ENCODE measurements at regions not wholly inside any gene's neighbourhood (a gene's known extent, or its start where the extent isn't known, plus 50 kb on each side); places are given as distances from the start of the nearest gene placed in this dataset.

GRCh38 chr5:93257616-93258015 lies 323.4 kb downstream of the NR2F1-AS1 start:
- no peak for ATAC-seq
- H3K36me3 ChIP-seq, result no peaks in the 10 kb centered on the region
- 88 to 89% (median 89%) methylated on average over 3 of the region's 3 CpGs for WGBS, 4 donors
- DNase-seq, result no peak
- TF ChIP-seq POLR2A (IDR thresholded peaks at IDR 0.05), result no peak
- TF ChIP-seq CTCF (IDR thresholded peaks at IDR 0.05), result no peak
- no peak overlapping the region for H3K4me3 ChIP-seq
- H3K27ac ChIP-seq, result no peak overlapping the region
- H3K27me3 ChIP-seq, result no peaks in the 10 kb centered on the region
- no peaks in the 10 kb centered on the region for H3K9me3 ChIP-seq
- intact Hi-C loops (cut with DNase I), result no loop called here
- no peaks in the 10 kb centered on the region for H3K4me1 ChIP-seq

GRCh38 chr5:93255796-93256195 lies 325.2 kb downstream of the NR2F1-AS1 start:
- TF ChIP-seq POLR2A (IDR thresholded peaks at IDR 0.05) (no peak), CTCF (IDR thresholded peaks at IDR 0.05) (no peak)
- Histone ChIP-seq H3K27ac (no peak overlapping the region), H3K36me3 (no peaks in the 10 kb centered on the region), H3K27me3 (no peaks in the 10 kb centered on the region), H3K4me1 (no peaks in the 10 kb centered on the region), H3K4me3 (no peak overlapping the region), H3K9me3 (no peaks in the 10 kb centered on the region)
- ATAC-seq (no peak), DNase-seq (no peak)
- intact Hi-C loops (cut with DNase I), result no loop called here

GRCh38 chr5:93252165-93252564 lies 328.9 kb downstream of the NR2F1-AS1 start:
- intact Hi-C loops (cut with DNase I), result no loop called here
- ATAC-seq, result no peak
- TF ChIP-seq CTCF (IDR thresholded peaks at IDR 0.05), result peak in 2 of 12 donors; percentile 8 to 20
- no peak for TF ChIP-seq POLR2A (IDR thresholded peaks at IDR 0.05)
- no peaks in the 10 kb centered on the region for H3K27me3 ChIP-seq
- no peaks in the 10 kb centered on the region for H3K9me3 ChIP-seq
- H3K4me1 ChIP-seq, result no peaks in the 10 kb centered on the region
- no peaks in the 10 kb centered on the region for H3K36me3 ChIP-seq
- DNase-seq, result no peak
- WGBS, 4 donors, result 84 to 91% (median 89%) methylated on average over 4 of the region's 4 CpGs
- H3K4me3 ChIP-seq, result no peak overlapping the region
- H3K27ac ChIP-seq, result no peak overlapping the region

GRCh38 chr5:93251347-93251746 lies 329.7 kb downstream of the NR2F1-AS1 start:
- DNase-seq, result no peak
- no peak for TF ChIP-seq CTCF (IDR thresholded peaks at IDR 0.05)
- no peak for TF ChIP-seq POLR2A (IDR thresholded peaks at IDR 0.05)
- intact Hi-C loops (cut with DNase I), result no loop called here
- Histone ChIP-seq H3K4me3 (no peak overlapping the region), H3K4me1 (no peaks in the 10 kb centered on the region), H3K36me3 (no peaks in the 10 kb centered on the region), H3K9me3 (no peaks in the 10 kb centered on the region), H3K27me3 (no peaks in the 10 kb centered on the region), H3K27ac (no peak overlapping the region)
- no peak for ATAC-seq
- WGBS, 4 donors, result 86 to 93% (median 90%) methylated on average over 2 of the region's 2 CpGs

Data from heart left ventricle (tissue), 16 donors.